Neural progenitor cell (in vitro differentiated cells): ENCODE measurements at regions not wholly inside any gene's neighbourhood (a gene's known extent, or its start where the extent isn't known, plus 50 kb on each side); places are given as distances from the start of the nearest gene placed in this dataset.

Experiments
- EZH2 ChIP-seq: fragments of 200-600 bp; sonication (generic); IDR thresholded peaks from 2 replicates; pipeline ENCODE4 v1.6.1; 2017; ENCODE audit warnings: antibody characterized with exemption, mild to moderate bottlenecking, moderate library complexity
- EZH2phosphoT487 ChIP-seq: fragments of 200-600 bp; sonication (generic); IDR thresholded peaks from 2 replicates; pipeline ENCODE4 v1.6.1; 2017; ENCODE audit warnings: antibody characterized with exemption
- TF ChIP-seq, protein P1 (sequence below): fragments of 200-600 bp; sonication (generic); IDR thresholded peaks from 2 replicates; pipeline ENCODE4 v1.5.1; 2017; ENCODE audit warnings: antibody characterized with exemption, mild to moderate bottlenecking

DNA sequence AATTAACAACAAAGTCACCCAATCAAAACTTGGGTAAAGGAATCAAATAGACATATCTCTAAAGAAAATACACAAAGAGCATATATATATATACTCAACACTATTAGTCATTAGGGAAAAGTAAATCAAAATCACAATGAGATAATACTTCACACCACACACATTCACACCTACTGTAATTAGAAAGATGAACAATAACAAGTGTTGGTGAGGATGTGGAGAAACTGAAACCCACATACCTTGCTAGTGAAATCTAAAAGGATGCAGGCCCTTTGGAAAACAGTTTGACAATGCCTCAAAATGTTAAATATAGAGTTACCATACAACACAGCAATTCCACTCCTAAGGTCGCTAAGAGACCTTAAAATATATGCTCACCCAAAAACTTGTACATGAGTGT, 177.1 kb downstream of the ANKRD60 start:
- TF ChIP-seq, protein P1, sequence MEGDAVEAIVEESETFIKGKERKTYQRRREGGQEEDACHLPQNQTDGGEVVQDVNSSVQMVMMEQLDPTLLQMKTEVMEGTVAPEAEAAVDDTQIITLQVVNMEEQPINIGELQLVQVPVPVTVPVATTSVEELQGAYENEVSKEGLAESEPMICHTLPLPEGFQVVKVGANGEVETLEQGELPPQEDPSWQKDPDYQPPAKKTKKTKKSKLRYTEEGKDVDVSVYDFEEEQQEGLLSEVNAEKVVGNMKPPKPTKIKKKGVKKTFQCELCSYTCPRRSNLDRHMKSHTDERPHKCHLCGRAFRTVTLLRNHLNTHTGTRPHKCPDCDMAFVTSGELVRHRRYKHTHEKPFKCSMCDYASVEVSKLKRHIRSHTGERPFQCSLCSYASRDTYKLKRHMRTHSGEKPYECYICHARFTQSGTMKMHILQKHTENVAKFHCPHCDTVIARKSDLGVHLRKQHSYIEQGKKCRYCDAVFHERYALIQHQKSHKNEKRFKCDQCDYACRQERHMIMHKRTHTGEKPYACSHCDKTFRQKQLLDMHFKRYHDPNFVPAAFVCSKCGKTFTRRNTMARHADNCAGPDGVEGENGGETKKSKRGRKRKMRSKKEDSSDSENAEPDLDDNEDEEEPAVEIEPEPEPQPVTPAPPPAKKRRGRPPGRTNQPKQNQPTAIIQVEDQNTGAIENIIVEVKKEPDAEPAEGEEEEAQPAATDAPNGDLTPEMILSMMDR: no peak
- TF ChIP-seq EZH2phosphoT487: no peak
- TF ChIP-seq EZH2: no peak
